GM23338 (cell line): ENCODE measurements at regions not wholly inside any gene's neighbourhood (a gene's known extent, or its start where the extent isn't known, plus 50 kb on each side); places are given as distances from the start of the nearest gene placed in this dataset.

Experiments used
- CREB1 ChIP-seq: fragments of 250-450 bp; sonication (Bioruptor Pico); IDR thresholded peaks from 2 replicates; pipeline ENCODE4 v1.5.0; 2020; ENCODE audit warnings: low read depth, mild to moderate bottlenecking, moderate library complexity
- CTCF ChIP-seq, 2 experiments: fragments of 200-600 bp in 1 of 2; sonication (generic) in 1 of 2; conservative IDR thresholded peaks; 2 replicates each; pipeline versions ENCODE4 v1.5.1 to v1.6.1; 2016 to 2017; ENCODE audit warnings: antibody characterized with exemption in 2 of 2, low read depth in 2 of 2, mild to moderate bottlenecking in 2 of 2, moderate library complexity in 1 of 2
- EZH2 ChIP-seq: fragments of 200-600 bp; sonication (generic); IDR thresholded peaks from one replicate; pipeline ENCODE4 v1.8.0; 2017; ENCODE audit warnings: antibody characterized with exemption, mild to moderate bottlenecking, low read depth; ENCODE audit not compliant: unreplicated experiment
- EZH2phosphoT487 ChIP-seq: fragments of 200-600 bp; sonication (generic); IDR thresholded peaks from one replicate; pipeline ENCODE4 v1.8.1; 2018; ENCODE audit warnings: antibody characterized with exemption; ENCODE audit not compliant: unreplicated experiment
- JUNB ChIP-seq: IDR thresholded peaks from one replicate; pipeline ENCODE4 v1.6.1; 2016; ENCODE audit warnings: antibody characterized with exemption; ENCODE audit not compliant: unreplicated experiment
- NANOG ChIP-seq: IDR thresholded peaks from 2 replicates; pipeline ENCODE4 v1.6.1; 2016; ENCODE audit warnings: antibody characterized with exemption, borderline replicate concordance
- POLR2AphosphoS5 ChIP-seq: IDR thresholded peaks from 2 replicates; pipeline ENCODE4 v1.6.1; 2016; ENCODE audit warnings: antibody characterized with exemption, low read depth
- ZNF114 ChIP-seq: fragments of 250-450 bp; sonication (Bioruptor Pico); IDR thresholded peaks from 2 replicates; pipeline ENCODE4 v1.5.0; 2020; ENCODE audit warnings: mild to moderate bottlenecking, moderate library complexity
- TF ChIP-seq, protein P1 (sequence below): IDR thresholded peaks from one replicate; pipeline ENCODE4 v1.6.1; 2018; ENCODE audit warnings: antibody characterized with exemption; ENCODE audit not compliant: unreplicated experiment
- TF ChIP-seq, protein P2 (sequence below): fragments of 250-450 bp; sonication (Bioruptor Pico); IDR thresholded peaks from 2 replicates; pipeline ENCODE4 v1.5.0; 2020; ENCODE audit warnings: mild to moderate bottlenecking, moderate library complexity

DNA sequence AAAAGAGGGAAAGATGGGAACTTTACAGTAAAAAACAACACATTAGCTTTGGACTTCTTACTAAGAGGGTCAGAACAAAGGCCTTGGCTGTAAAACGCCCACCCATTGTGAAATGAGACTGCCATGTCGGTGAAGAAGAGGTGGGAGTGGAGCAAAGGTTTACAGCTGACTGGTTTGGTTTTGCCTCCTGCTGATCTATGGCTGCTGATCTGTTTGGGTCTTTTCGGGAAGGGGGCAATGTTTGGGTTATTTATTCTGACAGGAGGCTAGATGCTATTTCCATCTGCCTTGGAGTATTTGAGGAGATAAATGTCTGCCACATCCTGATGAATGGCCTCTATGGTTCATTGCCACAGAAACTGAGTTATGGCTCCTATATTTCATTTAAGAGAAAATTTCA, 408.7 kb downstream of the TLE4 start:
- TF ChIP-seq EZH2, result no peak
- no peak for TF ChIP-seq CTCF (conservative IDR thresholded peaks at IDR 0.05; ENCODE audit: low read depth in 2 of 2)
- TF ChIP-seq EZH2phosphoT487, result no peak
- no peak for TF ChIP-seq JUNB
- no peak for TF ChIP-seq POLR2AphosphoS5
- no peak for TF ChIP-seq CREB1
- TF ChIP-seq, protein P1, sequence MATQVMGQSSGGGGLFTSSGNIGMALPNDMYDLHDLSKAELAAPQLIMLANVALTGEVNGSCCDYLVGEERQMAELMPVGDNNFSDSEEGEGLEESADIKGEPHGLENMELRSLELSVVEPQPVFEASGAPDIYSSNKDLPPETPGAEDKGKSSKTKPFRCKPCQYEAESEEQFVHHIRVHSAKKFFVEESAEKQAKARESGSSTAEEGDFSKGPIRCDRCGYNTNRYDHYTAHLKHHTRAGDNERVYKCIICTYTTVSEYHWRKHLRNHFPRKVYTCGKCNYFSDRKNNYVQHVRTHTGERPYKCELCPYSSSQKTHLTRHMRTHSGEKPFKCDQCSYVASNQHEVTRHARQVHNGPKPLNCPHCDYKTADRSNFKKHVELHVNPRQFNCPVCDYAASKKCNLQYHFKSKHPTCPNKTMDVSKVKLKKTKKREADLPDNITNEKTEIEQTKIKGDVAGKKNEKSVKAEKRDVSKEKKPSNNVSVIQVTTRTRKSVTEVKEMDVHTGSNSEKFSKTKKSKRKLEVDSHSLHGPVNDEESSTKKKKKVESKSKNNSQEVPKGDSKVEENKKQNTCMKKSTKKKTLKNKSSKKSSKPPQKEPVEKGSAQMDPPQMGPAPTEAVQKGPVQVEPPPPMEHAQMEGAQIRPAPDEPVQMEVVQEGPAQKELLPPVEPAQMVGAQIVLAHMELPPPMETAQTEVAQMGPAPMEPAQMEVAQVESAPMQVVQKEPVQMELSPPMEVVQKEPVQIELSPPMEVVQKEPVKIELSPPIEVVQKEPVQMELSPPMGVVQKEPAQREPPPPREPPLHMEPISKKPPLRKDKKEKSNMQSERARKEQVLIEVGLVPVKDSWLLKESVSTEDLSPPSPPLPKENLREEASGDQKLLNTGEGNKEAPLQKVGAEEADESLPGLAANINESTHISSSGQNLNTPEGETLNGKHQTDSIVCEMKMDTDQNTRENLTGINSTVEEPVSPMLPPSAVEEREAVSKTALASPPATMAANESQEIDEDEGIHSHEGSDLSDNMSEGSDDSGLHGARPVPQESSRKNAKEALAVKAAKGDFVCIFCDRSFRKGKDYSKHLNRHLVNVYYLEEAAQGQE, result no peak
- TF ChIP-seq NANOG, result no peak
- TF ChIP-seq ZNF114 (CRISPR knock-in tag), result no peak
- TF ChIP-seq, protein P2, sequence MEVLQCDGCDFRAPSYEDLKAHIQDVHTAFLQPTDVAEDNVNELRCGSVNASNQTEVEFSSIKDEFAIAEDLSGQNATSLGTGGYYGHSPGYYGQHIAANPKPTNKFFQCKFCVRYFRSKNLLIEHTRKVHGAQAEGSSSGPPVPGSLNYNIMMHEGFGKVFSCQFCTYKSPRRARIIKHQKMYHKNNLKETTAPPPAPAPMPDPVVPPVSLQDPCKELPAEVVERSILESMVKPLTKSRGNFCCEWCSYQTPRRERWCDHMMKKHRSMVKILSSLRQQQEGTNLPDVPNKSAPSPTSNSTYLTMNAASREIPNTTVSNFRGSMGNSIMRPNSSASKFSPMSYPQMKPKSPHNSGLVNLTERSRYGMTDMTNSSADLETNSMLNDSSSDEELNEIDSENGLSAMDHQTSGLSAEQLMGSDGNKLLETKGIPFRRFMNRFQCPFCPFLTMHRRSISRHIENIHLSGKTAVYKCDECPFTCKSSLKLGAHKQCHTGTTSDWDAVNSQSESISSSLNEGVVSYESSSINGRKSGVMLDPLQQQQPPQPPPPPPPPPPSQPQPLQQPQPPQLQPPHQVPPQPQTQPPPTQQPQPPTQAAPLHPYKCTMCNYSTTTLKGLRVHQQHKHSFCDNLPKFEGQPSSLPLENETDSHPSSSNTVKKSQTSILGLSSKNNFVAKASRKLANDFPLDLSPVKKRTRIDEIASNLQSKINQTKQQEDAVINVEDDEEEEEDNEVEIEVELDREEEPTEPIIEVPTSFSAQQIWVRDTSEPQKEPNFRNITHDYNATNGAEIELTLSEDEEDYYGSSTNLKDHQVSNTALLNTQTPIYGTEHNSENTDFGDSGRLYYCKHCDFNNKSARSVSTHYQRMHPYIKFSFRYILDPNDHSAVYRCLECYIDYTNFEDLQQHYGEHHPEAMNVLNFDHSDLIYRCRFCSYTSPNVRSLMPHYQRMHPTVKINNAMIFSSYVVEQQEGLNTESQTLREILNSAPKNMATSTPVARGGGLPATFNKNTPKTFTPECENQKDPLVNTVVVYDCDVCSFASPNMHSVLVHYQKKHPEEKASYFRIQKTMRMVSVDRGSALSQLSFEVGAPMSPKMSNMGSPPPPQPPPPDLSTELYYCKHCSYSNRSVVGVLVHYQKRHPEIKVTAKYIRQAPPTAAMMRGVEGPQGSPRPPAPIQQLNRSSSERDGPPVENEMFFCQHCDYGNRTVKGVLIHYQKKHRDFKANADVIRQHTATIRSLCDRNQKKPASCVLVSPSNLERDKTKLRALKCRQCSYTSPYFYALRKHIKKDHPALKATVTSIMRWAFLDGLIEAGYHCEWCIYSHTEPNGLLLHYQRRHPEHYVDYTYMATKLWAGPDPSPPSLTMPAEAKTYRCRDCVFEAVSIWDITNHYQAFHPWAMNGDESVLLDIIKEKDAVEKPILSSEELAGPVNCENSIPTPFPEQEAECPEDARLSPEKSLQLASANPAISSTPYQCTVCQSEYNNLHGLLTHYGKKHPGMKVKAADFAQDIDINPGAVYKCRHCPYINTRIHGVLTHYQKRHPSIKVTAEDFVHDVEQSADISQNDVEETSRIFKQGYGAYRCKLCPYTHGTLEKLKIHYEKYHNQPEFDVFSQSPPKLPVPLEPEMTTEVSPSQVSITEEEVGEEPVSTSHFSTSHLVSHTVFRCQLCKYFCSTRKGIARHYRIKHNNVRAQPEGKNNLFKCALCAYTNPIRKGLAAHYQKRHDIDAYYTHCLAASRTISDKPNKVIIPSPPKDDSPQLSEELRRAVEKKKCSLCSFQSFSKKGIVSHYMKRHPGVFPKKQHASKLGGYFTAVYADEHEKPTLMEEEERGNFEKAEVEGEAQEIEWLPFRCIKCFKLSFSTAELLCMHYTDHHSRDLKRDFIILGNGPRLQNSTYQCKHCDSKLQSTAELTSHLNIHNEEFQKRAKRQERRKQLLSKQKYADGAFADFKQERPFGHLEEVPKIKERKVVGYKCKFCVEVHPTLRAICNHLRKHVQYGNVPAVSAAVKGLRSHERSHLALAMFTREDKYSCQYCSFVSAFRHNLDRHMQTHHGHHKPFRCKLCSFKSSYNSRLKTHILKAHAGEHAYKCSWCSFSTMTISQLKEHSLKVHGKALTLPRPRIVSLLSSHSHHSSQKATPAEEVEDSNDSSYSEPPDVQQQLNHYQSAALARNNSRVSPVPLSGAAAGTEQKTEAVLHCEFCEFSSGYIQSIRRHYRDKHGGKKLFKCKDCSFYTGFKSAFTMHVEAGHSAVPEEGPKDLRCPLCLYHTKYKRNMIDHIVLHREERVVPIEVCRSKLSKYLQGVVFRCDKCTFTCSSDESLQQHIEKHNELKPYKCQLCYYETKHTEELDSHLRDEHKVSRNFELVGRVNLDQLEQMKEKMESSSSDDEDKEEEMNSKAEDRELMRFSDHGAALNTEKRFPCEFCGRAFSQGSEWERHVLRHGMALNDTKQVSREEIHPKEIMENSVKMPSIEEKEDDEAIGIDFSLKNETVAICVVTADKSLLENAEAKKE (CRISPR knock-in tag), result no peak
